ENCODE measurements at regions not wholly inside any gene's neighbourhood (a gene's known extent, or its start where the extent isn't known, plus 50 kb on each side); places are given as distances from the start of the nearest gene placed in this dataset.
"Not testable (repeated sequence)": the region's sequence is repeated elsewhere in the genome, so short reads cannot be mapped to it uniquely, and the experiment has no call there.

DNA sequence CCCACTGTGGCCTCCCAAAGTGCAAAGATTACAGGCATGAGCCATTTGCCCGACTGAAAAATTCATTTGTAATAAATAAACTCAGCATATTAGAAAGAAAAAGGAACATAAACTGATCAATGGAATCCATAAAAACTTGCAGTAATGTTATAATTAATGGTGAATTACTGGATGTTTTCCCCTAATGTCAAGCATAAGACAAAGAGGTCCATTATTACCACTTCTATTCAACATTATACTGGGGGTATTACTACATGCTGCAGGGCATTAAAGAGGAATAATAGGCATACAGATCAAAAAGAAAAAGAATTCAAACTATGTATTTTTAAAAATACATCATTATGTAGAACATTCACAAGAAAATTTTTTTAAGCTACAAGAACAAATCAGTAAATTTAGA, 926.8 kb downstream of the LRFN5 start:
- no peak for DNase-seq

DNA sequence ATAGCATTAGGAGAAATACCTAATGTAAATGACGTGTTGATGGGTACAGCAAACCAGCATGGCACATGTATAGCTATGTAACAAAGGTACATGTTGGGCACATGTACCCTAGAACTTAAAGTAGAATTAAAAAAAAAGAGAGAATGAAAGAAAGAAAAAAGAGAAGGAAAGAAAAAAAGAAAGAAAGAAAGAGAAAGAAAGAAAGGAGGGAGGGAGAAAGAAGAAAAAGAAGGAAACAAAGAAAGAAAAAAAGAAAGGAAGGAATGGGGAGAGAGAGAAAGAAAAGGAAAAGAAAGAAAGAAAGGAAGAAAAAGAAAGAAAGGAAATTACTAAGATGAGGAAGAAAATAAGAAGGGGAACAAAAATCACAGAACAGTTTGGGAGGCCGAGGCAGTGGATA, 925.5 kb downstream of the LRFN5 start:
- DNase-seq: no peak

DNA sequence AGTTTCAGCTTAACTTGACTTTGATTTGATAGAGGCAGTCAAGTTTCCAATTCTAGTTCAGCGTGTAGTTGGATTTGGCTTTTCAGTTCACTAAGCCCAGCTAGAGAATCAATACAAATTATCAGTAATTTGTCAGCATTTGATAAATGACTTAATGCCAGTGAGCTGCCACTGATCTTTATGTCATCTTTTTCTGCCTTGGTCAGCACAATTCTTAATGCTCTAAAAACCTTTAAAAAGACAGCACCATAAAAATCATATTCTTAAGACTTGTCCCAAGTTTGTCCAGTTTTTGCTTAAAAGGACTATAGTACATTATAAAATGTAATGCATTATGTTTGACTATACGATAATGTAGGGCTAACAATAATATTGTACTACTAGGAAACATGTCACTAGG, 920.5 kb downstream of the LRFN5 start:
- DNase-seq: no peak

DNA sequence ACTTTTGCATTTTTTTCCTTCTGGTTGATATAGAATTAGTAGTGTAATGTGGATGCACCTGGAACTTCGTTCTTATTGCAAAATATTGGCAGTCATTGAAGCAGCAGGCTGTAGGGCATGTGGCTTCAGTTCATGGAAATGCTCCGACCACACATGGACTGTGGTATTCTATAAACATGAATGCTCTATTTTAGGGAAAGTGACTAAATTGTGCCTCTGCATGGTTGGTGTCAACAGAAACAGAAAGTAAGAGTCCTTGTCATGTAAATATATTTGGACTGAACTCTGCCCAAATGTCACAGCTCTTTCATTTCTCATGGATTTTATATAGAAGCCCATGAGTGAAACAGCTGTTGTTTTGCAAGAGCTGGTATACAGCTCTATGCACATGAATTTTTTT, 917.0 kb downstream of the LRFN5 start:
- DNase-seq: peak; percentile 15 to 69

DNA sequence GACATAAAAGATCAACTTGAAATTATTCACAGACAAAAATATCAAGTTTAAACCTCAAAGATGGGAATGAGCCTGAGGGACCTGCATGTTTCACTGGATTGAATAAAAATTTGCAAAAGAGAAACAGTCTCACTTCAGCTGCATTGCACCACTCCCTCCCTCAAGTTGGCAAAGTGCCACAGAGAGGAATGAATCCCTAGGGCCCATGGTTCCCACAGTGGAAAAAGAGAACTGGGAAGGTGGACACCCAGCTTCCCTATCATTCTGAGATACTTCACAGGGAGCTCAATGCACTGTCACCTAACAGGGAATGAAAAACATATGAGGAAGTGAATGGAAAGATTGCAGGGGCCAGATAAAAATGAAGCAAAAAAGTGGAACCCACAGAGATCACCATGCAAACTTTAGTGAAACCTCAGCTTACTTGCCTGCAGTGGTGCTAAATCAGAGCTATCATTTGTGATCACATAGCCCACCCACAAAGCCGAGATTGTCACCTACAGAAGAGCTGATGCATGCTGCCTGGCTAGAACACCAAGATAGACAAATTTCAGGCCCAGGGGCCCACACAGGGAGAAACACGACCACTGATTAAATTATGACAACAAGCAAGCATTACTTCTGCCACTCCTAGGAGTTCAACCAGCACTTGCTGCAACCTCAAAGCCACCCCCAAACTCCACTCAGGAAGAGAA, 911.3 kb downstream of the LRFN5 start:
- DNase-seq: peak; percentile 1 to 31

DNA sequence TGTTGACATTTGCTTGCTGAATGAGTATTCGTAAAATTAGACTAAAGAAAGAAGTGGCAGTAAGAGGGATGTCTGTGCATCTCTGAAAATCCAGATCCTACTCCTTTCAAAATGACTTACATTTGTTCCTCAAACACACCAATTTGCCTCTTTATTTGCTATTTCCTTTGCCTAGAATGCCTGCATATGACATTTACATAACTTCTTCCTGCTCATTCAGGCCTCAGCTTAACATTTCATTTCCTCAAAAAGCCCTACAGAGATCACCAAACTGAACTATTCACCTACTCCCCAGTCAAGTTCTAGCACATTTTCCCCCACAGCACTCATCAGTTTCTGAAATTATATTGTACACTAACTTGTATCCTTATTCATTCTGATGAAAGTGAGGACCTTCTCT, 907.2 kb downstream of the LRFN5 start:
- peak in 1 of 2 donors; percentile 1 for DNase-seq

DNA sequence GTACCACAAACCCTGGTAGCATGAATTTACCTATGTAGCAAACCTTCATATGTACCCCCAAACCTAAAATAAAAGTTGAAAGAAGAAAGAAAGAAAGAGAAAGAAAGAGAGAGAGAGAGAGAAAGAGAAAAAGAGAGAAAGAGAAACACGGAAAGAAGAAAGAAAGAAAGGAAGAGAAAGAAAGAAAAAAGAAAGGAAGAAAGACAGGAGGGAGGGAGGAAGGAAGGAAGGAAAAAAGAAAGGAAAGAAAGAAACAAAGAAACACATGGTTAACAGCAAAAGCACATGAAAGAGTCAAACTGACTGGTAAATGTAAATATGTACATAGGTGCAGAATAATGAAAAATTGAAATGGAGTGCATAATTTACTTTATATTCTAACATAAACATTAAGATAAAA, 903.4 kb downstream of the LRFN5 start:
- DNase-seq: no peak

DNA sequence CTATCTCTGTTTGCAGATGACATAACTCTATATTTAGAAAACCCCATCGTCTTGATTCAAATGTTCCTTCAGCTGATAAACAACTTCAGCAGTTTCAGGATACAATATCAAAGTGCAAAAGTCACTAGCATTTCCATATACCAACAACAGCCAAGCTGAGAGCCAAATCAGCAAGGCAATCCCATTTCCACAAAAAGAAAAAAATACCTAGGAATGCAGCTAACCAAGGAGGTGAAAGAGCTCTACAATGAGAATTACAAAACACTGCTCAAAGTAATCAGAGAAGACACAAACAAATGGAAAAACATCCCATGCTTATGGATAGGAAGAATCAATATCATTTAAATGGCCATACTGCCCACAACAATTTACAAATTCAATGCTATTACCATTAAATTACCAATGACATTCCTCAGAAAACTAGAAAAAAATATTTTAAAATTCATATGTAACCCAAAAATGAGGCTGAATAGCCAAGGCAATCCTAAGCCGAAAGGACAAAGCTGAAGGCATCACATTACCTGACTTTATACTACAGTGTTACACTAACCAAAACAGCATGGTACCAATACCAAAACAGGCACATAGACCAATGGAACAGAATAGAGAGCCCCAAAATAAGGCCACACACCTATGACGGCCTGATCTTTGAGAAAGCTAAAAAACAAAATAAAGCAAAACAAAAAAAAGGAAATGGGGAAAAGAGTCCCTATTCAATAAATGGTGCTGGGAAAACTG, 901.7 kb downstream of the LRFN5 start:
- DNase-seq: no peak

DNA sequence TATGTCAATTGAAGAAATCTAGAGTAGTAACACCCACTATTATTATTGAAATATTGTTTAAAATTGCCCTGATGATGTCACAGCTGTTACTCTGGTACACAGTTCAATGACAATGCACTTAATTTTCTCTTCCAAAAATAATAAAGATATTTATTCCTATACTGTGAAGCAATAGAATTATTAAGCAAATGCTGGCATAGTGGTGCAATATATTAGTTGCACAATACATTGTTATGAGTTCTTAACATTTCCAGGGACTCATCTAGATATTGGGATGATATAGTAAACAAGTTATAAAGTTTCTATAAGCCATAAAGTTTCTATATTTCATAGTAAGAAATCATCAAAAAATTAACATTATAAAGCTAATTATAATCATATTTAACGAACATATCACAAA, 897.8 kb downstream of the LRFN5 start:
- DNase-seq: peak; percentile 2 to 18

DNA sequence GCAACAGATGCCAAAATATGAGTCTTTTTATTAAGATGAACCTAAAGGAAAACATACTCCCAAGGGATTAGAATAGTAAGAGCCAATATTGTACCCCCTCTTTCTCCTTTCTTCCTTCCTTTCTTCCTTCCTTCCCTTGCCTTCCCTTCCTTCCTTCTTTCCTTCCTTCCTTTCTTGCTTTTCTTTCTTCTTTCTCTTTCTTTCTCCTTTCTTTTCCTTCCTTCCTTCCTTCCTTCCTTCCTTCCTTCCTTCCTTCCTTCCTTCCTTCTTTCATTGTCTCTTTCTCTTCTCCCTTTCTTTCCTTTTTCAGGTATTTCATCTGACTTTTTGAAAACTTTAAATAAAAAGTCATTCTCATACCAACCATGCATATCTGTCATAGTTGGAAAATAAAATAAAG, 892.5 kb downstream of the LRFN5 start:
- no peak for DNase-seq

DNA sequence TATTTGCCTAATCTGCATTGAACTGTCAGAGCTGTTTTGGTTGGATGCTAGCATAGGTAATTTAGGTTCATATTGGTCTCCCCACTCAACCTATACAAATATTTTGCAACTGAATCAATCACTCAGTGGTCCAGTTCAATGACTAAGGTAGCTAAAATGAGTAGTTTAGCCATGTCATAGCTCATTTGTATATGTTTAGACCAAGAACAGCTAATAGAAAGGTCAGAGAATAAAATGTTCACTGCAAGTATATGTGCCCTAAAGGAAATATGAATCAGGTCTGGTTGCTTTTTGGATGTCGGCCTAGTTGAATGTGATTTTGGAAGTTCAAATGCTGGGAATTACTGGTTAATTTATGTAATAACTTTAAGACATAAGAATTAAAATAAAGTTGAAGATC, 883.9 kb downstream of the LRFN5 start:
- no peak for DNase-seq

DNA sequence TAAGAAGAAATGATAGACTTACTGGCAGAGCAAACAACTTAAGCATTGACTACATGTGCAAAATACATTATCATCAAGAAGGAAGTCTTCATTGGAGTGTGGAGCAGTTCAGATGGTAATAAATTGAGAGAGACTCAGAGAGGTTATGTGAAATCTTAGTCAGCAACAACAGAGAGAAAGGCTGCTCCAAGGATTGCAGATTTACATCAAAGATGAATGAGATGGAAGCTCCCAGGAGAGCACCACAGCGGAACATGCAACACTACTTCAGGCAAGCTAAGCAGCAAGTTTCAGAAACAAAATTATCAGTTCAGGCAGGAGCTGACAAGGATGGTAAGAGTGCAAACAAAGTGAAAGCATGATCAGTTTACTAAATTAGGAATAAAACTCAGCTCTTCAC, 882.3 kb downstream of the LRFN5 start:
- DNase-seq: no peak

DNA sequence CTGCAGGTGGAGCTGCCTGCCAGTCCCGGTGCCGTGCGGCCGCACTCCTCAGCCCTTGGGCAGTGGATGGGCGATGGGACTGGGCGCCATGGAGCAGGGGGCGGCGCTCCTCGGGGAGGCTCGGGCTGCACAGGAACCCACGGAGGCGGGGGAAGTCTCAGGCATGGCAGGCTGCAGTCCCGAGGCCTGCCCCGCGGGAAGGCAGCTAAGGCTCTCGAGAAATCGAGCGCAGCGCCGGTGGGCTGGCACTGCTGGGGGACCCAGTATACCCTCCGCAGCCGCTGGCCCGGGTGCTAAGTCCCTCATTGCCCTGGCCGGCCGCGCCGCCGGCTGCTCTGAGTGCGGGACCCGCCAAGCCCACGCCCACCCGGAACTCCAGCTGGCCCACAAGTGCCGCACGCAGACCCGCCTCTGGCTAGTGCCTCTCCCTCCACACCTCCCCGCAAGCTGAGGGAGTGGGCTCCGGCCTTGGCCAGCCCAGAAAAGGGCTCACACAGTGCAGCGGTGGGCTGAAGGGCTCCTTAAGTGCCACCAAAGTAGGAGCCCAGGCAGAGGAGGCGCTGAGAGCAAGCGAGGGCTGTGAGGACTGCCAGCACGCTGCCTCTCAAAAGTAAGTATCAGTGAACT, 875.8 kb downstream of the LRFN5 start:
- DNase-seq: not testable (repeated sequence)

DNA sequence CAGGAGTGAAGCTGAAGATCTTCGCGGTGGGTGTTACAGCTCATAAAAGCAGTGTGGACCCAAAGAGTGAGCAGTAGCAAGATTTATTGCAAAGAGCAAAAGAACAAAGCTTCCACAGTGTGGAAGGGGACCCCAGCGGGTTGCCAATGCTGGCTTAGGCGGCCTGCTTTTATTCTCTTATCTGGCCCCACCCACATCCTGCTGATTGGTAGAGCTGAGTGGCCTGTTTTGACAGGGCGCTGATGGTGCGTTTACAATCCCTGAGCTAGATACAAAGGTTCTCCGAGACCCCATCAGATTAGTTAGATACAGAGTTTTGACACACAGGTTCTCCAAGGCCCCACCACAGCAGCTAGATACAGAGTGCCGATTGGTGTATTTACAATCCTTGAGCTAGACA, 875.0 kb downstream of the LRFN5 start:
- DNase-seq: not testable (repeated sequence)

DNA sequence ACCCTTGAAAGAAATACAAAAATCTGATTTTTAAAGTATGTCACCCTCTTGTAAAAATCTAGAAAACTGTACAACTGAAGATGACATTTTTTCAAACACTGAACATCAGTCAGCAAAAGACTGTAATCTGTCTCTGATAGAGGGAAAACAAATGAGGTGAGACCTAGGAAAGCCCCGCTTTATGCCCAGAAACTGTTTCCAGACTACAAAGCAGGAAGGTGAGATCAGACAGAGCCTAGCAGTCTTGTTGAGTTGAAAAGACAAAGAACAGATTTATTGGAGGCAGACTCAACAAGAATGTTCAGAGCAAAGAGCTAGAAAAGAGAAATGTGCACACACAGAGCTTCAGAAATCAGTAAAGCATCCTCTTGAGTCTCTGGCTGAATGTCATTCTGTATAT, 873.6 kb downstream of the LRFN5 start:
- DNase-seq: no peak

DNA sequence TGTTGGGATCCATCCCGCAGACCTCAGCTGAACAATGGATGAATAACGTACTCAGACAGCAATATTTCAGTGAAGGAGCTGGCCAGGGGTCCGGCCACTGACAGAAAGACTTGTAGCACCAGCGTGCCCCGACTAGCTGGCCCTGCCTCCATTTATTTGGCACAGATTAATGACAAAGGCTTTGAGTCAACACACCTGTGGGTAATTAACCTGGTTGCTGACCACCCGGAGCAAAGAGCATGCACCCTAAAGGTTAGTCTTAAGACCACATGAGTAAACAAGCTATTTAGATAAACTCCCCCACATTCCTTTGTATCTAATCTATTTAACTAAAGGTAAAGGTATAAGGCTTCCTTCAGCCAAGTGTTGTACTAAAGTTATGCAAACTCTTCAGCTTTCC, 868.6 kb downstream of the LRFN5 start:
- DNase-seq: no peak

DNA sequence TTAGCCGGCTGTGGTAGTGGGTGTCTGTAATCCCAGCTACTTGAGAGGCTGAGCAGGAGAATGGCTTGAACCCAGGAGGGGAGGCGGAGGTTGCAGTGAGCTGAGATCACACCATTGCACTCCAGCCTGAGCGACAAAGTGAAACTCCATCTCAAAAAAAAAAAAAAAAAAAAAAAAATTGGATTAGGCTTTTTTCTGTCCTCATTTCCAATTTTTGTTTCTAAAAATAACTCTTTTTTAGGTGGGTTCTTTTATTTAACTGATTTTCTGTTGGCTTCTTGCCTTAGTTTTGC, 863.7 kb downstream of the LRFN5 start:
- no peak for DNase-seq

DNA sequence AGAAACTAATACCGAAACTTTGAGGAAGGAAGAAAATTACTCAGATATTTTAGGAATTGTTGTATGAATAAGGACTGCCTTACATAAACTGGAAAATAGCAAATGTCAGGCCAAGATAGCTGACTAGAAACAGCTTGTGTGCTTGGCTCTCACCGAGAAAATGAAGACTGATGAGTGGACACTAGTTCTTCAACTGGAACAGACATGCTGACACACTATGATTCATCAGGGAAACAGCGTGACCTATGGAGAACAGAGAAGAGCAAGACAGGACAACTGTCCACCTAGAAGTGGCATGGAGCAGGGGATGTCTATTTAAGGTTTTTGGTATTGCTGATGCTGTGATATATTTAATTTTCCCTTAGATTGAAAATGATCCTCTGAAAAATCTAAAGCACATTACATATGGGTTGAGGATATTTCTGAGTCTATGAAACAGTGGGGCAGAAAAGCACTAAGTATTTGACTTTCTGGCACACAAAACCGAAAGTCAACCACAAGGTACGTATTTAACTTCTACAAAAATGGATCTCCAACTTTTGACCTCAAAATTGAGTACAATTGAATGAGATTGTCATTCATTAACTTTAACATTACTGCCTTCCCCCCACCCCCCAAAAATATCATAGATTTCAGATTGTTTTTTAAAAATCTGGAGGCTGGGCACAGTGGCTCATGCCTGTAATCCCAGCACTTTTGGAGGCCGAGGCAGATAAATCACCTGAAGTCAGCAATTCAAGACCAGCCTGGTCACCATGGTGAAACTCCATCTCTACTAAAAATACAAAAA, 863.2 kb downstream of the LRFN5 start:
- DNase-seq: no peak

DNA sequence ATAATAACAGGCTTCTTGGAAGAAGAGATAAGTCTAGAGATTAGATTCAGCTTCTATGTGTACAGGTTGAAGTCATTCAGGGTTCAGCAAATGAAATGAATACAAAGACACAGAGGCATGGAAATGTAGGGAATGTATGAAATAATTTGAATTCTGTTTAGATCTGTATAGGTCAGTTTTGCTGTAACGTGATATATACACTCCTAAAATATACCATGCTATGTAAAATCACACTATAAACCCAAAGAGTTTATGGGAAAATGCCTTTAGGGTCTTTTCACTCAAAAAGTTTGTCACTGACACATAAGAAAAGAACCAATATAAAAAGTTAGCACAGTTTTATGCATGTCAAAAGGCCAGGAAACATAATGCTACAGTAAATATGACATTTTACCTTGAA, 854.0 kb downstream of the LRFN5 start:
- DNase-seq: no peak

DNA sequence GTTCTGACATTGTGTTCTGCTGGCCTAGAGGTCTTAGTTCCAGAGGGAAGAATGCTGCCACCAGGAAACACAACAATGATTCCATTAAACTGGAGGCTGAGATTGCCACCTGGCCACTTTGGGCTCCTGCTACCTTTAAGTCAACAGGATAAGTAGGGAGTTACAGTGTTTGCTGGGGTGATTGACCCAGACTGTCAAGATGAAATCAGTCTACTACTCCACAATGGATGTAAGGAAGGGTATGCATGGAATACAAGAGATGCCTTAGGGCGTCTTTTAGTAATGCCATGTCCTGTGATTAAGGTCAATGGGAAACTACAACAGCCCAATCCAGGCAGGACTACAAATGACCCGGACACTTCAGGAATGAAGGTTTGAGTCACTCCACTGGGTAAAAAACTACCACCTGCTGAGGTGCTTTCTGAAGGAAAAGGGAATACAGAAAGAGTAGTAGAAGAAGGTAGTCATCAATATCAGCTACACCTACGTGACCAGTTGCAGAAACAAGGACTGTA, 852.6 kb downstream of the LRFN5 start:
- DNase-seq: no peak

DNA sequence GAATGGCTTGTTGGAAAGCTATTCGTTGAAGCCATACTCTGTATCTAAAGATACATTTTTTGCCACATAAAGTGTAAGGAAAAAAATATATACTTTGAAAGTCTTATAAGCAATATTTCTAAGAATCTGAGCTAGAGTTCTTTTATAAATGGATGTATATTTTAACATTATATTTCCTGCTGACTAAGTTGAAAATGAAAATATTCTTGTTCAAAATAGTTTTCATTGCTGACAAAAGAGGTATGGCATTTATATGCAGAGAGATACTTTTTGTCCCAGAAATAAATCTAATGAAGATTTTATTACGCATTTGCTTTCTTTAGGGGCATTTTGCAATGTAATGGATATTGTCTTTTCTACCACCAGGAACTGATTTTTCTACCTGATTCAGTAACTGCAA, 834.9 kb downstream of the LRFN5 start:
- DNase-seq: no peak

DNA sequence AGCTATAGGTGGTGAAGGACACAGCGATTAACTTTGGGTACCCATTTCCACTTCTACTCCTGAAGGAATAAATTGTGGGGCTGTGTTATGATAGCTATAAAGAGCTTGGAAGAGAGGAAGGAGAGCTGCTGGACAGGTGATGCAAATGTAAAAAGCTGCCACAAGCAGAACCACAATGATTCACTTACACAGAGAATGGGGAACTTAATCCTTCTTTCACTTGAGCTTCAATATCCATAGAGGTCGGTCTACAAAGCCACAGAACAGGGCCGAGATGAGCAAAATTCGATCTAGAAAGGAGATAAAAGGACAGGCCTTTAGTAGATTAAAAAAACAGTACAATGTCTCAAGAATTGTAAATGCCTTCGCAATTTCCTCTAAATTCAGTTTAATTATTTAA, 831.1 kb downstream of the LRFN5 start:
- DNase-seq: no peak

DNA sequence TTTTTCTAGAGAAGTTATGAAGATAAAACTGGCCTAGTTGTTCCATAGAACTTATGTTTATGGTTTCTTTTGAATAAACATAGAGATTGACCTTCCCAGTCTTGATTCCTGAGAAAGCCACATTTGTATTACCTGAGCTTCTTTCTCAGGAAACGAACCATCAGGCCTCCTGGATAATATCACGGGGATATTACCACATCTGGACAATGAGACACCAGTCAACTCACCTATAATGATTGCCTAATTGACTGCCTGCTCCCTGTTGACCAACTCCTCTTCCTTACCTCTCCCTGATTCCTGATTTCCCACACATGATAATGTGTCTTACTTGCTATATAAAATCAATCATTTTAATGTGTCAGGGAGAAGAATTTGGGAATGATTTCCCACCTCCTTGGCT, 822.7 kb downstream of the LRFN5 start:
- DNase-seq: no peak

DNA sequence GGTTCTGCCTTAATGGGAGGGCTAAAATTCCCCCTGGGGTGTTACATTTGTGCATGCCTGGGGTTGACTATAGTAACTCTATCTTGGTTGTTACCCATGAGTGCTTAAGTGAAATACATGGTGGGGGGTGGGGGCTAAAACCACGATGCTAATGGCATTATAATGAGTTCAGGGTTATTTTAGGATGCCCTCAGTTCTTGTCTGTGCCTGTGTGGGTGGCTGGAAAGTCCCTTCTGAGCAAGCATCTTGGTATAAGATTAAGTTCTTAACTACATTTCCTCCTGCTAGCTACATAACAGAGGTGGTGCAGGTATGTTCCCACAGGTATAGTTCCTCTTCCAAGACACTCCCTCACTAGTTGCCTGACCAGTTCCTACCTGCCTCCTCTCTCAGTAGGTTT, 822.3 kb downstream of the LRFN5 start:
- peak in 1 of 2 donors; percentile 10 for DNase-seq

Data from inflammatory macrophage treated with lipopolysaccharide for 1 hour (primary cell).